ENCODE measurements at regions not wholly inside any gene's neighbourhood (a gene's known extent, or its start where the extent isn't known, plus 50 kb on each side); places are given as distances from the start of the nearest gene placed in this dataset.
"Not testable (repeated sequence)": the region's sequence is repeated elsewhere in the genome, so short reads cannot be mapped to it uniquely, and the experiment has no call there.

DNA sequence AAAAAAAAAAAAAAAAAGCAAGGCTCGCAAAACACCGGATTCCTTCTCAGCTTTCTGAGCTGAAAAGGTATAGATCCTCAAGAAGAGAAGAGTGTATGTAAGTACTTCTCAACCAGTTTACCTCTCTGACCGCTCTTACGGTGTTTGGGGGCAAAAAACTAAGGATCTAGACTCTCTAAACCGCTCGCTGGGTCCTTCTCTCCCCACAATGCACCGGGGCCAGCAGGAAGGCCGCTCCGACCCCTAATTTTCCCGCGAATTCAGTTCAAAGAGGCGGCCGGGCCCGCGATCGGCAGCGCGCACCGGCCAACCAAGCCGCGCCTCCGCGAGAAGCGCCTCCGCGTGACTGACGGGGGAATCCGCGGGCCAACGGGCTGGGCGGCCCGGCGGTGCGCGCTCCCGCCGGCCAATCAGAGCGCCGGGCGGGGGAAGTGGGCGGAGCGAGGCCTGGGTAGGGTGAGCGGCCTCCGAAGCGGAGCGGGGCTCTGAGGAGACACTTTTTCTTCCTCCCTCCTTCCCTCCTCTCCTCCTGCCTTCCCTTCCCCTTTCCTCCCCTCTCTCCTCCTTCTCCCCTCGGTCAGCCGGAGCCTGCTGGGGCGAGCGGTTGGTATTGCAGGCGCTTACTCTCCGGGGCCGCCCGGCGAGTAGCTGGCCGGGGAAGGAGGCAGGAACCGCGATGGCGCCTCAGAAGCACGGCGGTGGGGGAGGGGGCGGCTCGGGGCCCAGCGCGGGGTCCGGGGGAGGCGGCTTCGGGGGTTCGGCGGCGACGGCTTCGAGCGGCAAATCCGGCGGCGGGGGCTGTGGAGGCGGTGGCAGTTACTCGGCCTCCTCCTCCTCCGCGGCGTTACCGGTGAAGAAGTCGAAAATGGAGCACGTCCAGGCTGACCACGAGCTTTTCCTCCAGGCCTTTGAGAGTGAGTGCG lies 93.0 kb downstream of the CRLF3 start:
- Histone ChIP-seq H3K9ac (ENCODE audit: low read length) (peak overlapping the region; percentile 85), H4K20me1 (ENCODE audit: insufficient read depth, low read length) (peaks cover 13% of the 10 kb centered on the region; the same call in 1 of the 2 replicates), H3K27ac (ENCODE audit: low read length) (peak overlapping the region; percentile 57; the same call in 1 of the 2 replicates), H3K79me2 (ENCODE audit: low read length) (peaks cover 51% of the 10 kb centered on the region), H2AFZ (ENCODE audit: low read length) (peak overlapping the region; percentile 72; the same call in 1 of the 2 replicates), H3K4me3 (ENCODE audit: low read length) (peak overlapping the region; percentile 79), H3K4me2 (ENCODE audit: low read depth, low read length) (peak overlapping the region; percentile 55; the same call in 1 of the 2 replicates)
- not testable (repeated sequence) for H3K36me3 ChIP-seq (replicated peaks; ENCODE audit: insufficient read depth, low read length); H3K9me3 ChIP-seq (replicated peaks; ENCODE audit: insufficient read depth, low read length); H3K27me3 ChIP-seq (replicated peaks; ENCODE audit: insufficient read depth, low read length); H3K9me2 ChIP-seq (replicated peaks; ENCODE audit: insufficient read depth, low read length); H3K4me1 ChIP-seq (ENCODE audit: low read length); H3F3A ChIP-seq (ENCODE audit: insufficient read depth, low read length)
- DNase-seq, result peak; percentile 67

- Histone ChIP-seq H2AFZ (ENCODE audit: low read length) (peak overlapping the region; percentile 58; the same call in 1 of the 2 replicates), H3K27ac (ENCODE audit: low read length) (peak overlapping the region; percentile 57; the same call in 1 of the 2 replicates), H3K79me2 (ENCODE audit: low read length) (peaks cover 53% of the 10 kb centered on the region), H3K4me2 (ENCODE audit: low read depth, low read length) (peak overlapping the region; percentile 55; the same call in 1 of the 2 replicates), H4K20me1 (ENCODE audit: insufficient read depth, low read length) (peaks cover 13% of the 10 kb centered on the region; the same call in 1 of the 2 replicates), H3K9ac (ENCODE audit: low read length) (peak overlapping the region; percentile 60; the same call in 1 of the 2 replicates), H3K4me3 (ENCODE audit: low read length) (peak overlapping the region; percentile 42; the same call in 1 of the 2 replicates)
- H3K9me2 ChIP-seq (replicated peaks; ENCODE audit: insufficient read depth, low read length); H3K36me3 ChIP-seq (replicated peaks; ENCODE audit: insufficient read depth, low read length); H3K4me1 ChIP-seq (ENCODE audit: low read length); H3K27me3 ChIP-seq (replicated peaks; ENCODE audit: insufficient read depth, low read length); H3K9me3 ChIP-seq (replicated peaks; ENCODE audit: insufficient read depth, low read length); DNase-seq; H3F3A ChIP-seq (ENCODE audit: insufficient read depth, low read length): not testable (repeated sequence)
These were observed 93.7 kb downstream of the CRLF3 start for GRCh38 chr17:30730837-30731209.

DNA sequence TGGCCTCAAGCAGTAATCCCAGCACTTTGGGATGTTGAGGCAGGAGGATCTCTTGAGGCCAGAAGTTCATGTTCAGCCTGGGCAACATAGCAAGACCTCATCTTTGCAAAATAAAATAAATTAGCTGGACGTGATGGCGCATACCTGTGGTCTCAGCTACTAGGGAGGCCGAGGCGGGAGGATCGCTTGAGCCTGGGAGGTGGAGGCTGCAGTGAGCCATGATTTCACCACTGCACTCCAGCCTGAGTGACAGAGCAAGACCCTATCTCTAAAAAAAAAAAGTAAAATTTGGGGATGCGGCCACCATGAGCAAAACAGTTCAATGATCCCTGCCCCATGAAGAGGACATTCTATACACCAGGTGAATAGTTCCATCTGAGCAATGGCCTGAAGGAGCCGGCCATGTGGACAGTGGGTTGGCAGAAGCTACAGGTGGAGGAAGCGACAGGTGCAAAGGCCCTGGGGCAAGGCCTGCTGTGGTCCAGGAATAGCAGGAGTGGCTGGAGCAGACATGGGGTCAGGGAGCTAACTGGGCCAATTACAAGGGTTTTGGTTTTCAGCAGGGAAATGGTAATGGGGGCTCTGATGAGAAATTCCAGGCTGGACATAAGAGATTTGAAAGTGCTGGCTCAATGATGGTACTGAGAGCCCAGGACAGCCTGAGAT lies 94.2 kb downstream of the CRLF3 start:
- not testable (repeated sequence) for H3K4me3 ChIP-seq (ENCODE audit: low read length); H3K9ac ChIP-seq (ENCODE audit: low read length); H3K4me1 ChIP-seq (ENCODE audit: low read length); H2AFZ ChIP-seq (ENCODE audit: low read length); H3K9me2 ChIP-seq (replicated peaks; ENCODE audit: insufficient read depth, low read length); DNase-seq; H3K27ac ChIP-seq (ENCODE audit: low read length); H3K27me3 ChIP-seq (replicated peaks; ENCODE audit: insufficient read depth, low read length); H3K9me3 ChIP-seq (replicated peaks; ENCODE audit: insufficient read depth, low read length); H3F3A ChIP-seq (ENCODE audit: insufficient read depth, low read length); H3K36me3 ChIP-seq (replicated peaks; ENCODE audit: insufficient read depth, low read length)
- Histone ChIP-seq H3K79me2 (ENCODE audit: low read length) (peaks cover 52% of the 10 kb centered on the region), H4K20me1 (ENCODE audit: insufficient read depth, low read length) (peaks cover 13% of the 10 kb centered on the region; the same call in 1 of the 2 replicates), H3K4me2 (ENCODE audit: low read depth, low read length) (peak overlapping the region; percentile 55; the same call in 1 of the 2 replicates)

DNA sequence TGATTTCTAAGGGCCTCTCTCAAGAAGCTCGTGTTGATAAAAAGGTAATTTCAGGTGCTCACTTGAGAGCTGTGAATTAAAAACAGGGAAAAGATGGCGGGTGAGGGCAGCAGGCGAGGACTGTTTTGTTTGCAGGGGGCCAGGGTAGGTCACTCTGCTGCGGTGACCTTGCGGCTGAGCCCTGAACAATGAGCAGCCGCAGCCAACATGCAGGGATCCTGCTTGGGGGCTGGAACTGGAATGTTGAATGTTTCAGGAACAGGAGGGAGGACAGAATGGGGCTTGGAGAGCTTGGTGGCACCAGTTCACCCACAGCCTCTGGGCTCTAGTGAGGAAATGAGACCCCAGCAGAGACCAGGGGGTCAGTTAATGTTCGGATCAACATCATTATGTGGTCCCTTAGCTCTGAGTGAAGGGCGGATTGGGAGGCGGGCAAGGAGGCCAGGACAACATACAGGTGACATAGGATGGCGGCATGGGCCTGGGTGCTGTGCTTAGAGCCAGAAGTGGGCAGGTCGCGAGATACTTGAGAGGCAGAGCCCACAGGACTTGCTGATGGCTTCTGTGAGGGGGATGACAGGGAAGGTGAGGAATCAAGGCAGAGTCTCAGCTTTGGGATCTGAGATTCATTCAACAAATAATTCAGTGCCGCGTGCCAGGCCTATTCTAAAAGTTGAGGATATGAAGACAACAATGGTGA lies 94.9 kb downstream of the CRLF3 start:
- not testable (repeated sequence) for H3K27ac ChIP-seq (ENCODE audit: low read length); H2AFZ ChIP-seq (ENCODE audit: low read length); H3K4me1 ChIP-seq (ENCODE audit: low read length); H3K27me3 ChIP-seq (replicated peaks; ENCODE audit: insufficient read depth, low read length); H3K4me2 ChIP-seq (ENCODE audit: low read depth, low read length); H3K4me3 ChIP-seq (ENCODE audit: low read length); H3K9ac ChIP-seq (ENCODE audit: low read length); H3K36me3 ChIP-seq (replicated peaks; ENCODE audit: insufficient read depth, low read length); H3F3A ChIP-seq (ENCODE audit: insufficient read depth, low read length); H3K9me2 ChIP-seq (replicated peaks; ENCODE audit: insufficient read depth, low read length); H3K9me3 ChIP-seq (replicated peaks; ENCODE audit: insufficient read depth, low read length); DNase-seq
- Histone ChIP-seq H4K20me1 (ENCODE audit: insufficient read depth, low read length) (peaks cover 13% of the 10 kb centered on the region; the same call in 1 of the 2 replicates), H3K79me2 (ENCODE audit: low read length) (peaks cover 47% of the 10 kb centered on the region)

- H3K9me2 ChIP-seq (replicated peaks; ENCODE audit: insufficient read depth, low read length); H3K4me3 ChIP-seq (ENCODE audit: low read length); H4K20me1 ChIP-seq (ENCODE audit: insufficient read depth, low read length); H3K27ac ChIP-seq (ENCODE audit: low read length); H3K36me3 ChIP-seq (replicated peaks; ENCODE audit: insufficient read depth, low read length); H3K9me3 ChIP-seq (replicated peaks; ENCODE audit: insufficient read depth, low read length); H3F3A ChIP-seq (ENCODE audit: insufficient read depth, low read length); H3K4me1 ChIP-seq (ENCODE audit: low read length); H3K27me3 ChIP-seq (replicated peaks; ENCODE audit: insufficient read depth, low read length); DNase-seq; H3K4me2 ChIP-seq (ENCODE audit: low read depth, low read length); H3K9ac ChIP-seq (ENCODE audit: low read length); H2AFZ ChIP-seq (ENCODE audit: low read length): not testable (repeated sequence)
- peaks cover 37% of the 10 kb centered on the region for H3K79me2 ChIP-seq (ENCODE audit: low read length)
These were observed 97.0 kb downstream of the CRLF3 start for GRCh38 chr17:30727517-30727916.

- H3K36me3 ChIP-seq (replicated peaks; ENCODE audit: insufficient read depth, low read length); H3K4me2 ChIP-seq (ENCODE audit: low read depth, low read length); H3K4me1 ChIP-seq (ENCODE audit: low read length); H3K27ac ChIP-seq (ENCODE audit: low read length); H4K20me1 ChIP-seq (ENCODE audit: insufficient read depth, low read length); H3K9me3 ChIP-seq (replicated peaks; ENCODE audit: insufficient read depth, low read length); H3K9ac ChIP-seq (ENCODE audit: low read length); H3K27me3 ChIP-seq (replicated peaks; ENCODE audit: insufficient read depth, low read length); H3K4me3 ChIP-seq (ENCODE audit: low read length); DNase-seq; H3F3A ChIP-seq (ENCODE audit: insufficient read depth, low read length); H3K9me2 ChIP-seq (replicated peaks; ENCODE audit: insufficient read depth, low read length); H2AFZ ChIP-seq (ENCODE audit: low read length): not testable (repeated sequence)
- peaks cover 38% of the 10 kb centered on the region for H3K79me2 ChIP-seq (ENCODE audit: low read length)
These were observed 97.8 kb downstream of the CRLF3 start for GRCh38 chr17:30726734-30727133.

GRCh38 chr17:30726310-30726709 lies 98.2 kb downstream of the CRLF3 start:
- H3K4me3 ChIP-seq (ENCODE audit: low read length); H3K27me3 ChIP-seq (replicated peaks; ENCODE audit: insufficient read depth, low read length); H3K4me1 ChIP-seq (ENCODE audit: low read length); H2AFZ ChIP-seq (ENCODE audit: low read length); DNase-seq; H3K9me3 ChIP-seq (replicated peaks; ENCODE audit: insufficient read depth, low read length); H3K36me3 ChIP-seq (replicated peaks; ENCODE audit: insufficient read depth, low read length); H3K4me2 ChIP-seq (ENCODE audit: low read depth, low read length); H3K27ac ChIP-seq (ENCODE audit: low read length); H4K20me1 ChIP-seq (ENCODE audit: insufficient read depth, low read length); H3K9ac ChIP-seq (ENCODE audit: low read length); H3F3A ChIP-seq (ENCODE audit: insufficient read depth, low read length); H3K9me2 ChIP-seq (replicated peaks; ENCODE audit: insufficient read depth, low read length): not testable (repeated sequence)
- peaks cover 38% of the 10 kb centered on the region for H3K79me2 ChIP-seq (ENCODE audit: low read length)

Measured in MM.1S (cell line).